Endodermal cell (in vitro differentiated cells): ENCODE measurements at regions not wholly inside any gene's neighbourhood (a gene's known extent, or its start where the extent isn't known, plus 50 kb on each side); places are given as distances from the start of the nearest gene placed in this dataset.
A peak's percentile ranks its signal among the peaks of the same experiment; 100 is the strongest.

Experiments
- DNase-seq: peaks from one replicate; pipeline ENCODE4 v3.0.0-alpha.2; 2017
- H3K27ac ChIP-seq: 2 replicates; pipeline ENCODE4 v1.5.1; 2013; ENCODE audit warnings: mild to moderate bottlenecking, low read depth, low read length, moderate library complexity
- H3K27me3 ChIP-seq: 2 replicates; pipeline ENCODE4 v1.6.1; 2013; ENCODE audit warnings: mild to moderate bottlenecking, low read length, moderate library complexity; ENCODE audit not compliant: insufficient read depth, control insufficient read depth, poor library complexity, severe bottlenecking
- H3K36me3 ChIP-seq: 2 replicates; pipeline ENCODE4 v1.7.0; 2013; ENCODE audit warnings: mild to moderate bottlenecking, low read length, moderate library complexity; ENCODE audit not compliant: control insufficient read depth, insufficient read depth
- H3K4me1 ChIP-seq: one replicate; pipeline ENCODE4 v1.7.0; 2013; ENCODE audit warnings: low read length; ENCODE audit not compliant: control insufficient read depth, insufficient read depth
- H3K4me3 ChIP-seq: 2 replicates; pipeline ENCODE4 v1.5.1; 2013; ENCODE audit warnings: mild to moderate bottlenecking, low read length, moderate library complexity
- H3K9ac ChIP-seq: 2 replicates; pipeline ENCODE4 v1.6.1; 2013; ENCODE audit warnings: mild to moderate bottlenecking, low read length, moderate library complexity; ENCODE audit not compliant: poor library complexity, severe bottlenecking; ENCODE audit errors: extremely low read depth
- H3K9me3 ChIP-seq: 2 replicates; pipeline ENCODE4 v1.6.1; 2013; ENCODE audit warnings: mild to moderate bottlenecking, low read length, moderate library complexity; ENCODE audit not compliant: control insufficient read depth
- H3K27ac Mint-ChIP-seq: 2 replicates; pipeline ENCODE4 v1.8.0; 2020; ENCODE audit warnings: mixed read lengths
- H3K27me3 Mint-ChIP-seq: 2 replicates; pipeline ENCODE4 v1.8.0; 2021; ENCODE audit warnings: mild to moderate bottlenecking, mixed read lengths; ENCODE audit not compliant: insufficient read depth
- H3K36me3 Mint-ChIP-seq: 2 replicates; pipeline ENCODE4 v1.8.0; 2020; ENCODE audit warnings: low read depth, mixed read lengths
- H3K4me1 Mint-ChIP-seq: 2 replicates; pipeline ENCODE4 v1.8.0; 2020; ENCODE audit warnings: mixed read lengths
- H3K4me3 Mint-ChIP-seq: 2 replicates; pipeline ENCODE4 v1.8.0; 2020; ENCODE audit warnings: mild to moderate bottlenecking, moderate library complexity, mixed read lengths
- H3K9me3 Mint-ChIP-seq: 2 replicates; pipeline ENCODE4 v1.8.0; 2020; ENCODE audit warnings: mild to moderate bottlenecking, mixed read lengths
- CTCF ChIP-seq: fragments of 200-600 bp; sonication (generic); conservative IDR thresholded peaks from 2 replicates; pipeline ENCODE4 v1.5.0; 2021; ENCODE audit warnings: antibody characterized with exemption, mild to moderate bottlenecking
- WGBS, 2 experiments: methylation state at CpG; one replicate each; pipeline versions ENCODE4 v1.1.5 to v1.1.7; 2013; ENCODE audit warnings: missing lambda C conversion rate in 2 of 2, mixed read lengths in 1 of 2; ENCODE audit not compliant: insufficient coverage in 1 of 2, insufficient read length in 1 of 2; 5-methylcytosine and 5-hydroxymethylcytosine counted together

- Histone ChIP-seq H3K27me3 (no peaks in the 10 kb centered on the region), H3K9ac (no peak overlapping the region), H3K9me3 (no peaks in the 10 kb centered on the region), H3K27ac (no peak overlapping the region), H3K4me1 (no peaks in the 10 kb centered on the region), H3K36me3 (no peaks in the 10 kb centered on the region), H3K4me3 (no peak overlapping the region)
- H3K9me3 Mint-ChIP-seq: no peaks in the 10 kb centered on the region
- no peak overlapping the region for H3K4me3 Mint-ChIP-seq
- no peaks in the 10 kb centered on the region for H3K36me3 Mint-ChIP-seq
- H3K27ac Mint-ChIP-seq: no peak overlapping the region
- TF ChIP-seq CTCF: no peak
- DNase-seq: no peak
- H3K27me3 Mint-ChIP-seq: peaks cover 2% of the 10 kb centered on the region
- peaks cover 15% of the 10 kb centered on the region for H3K4me1 Mint-ChIP-seq
- 94% methylated on average over 3 to 5 of the region's 5 CpGs for WGBS, 2 experiments
These were observed 212.2 kb upstream of the CST7 start for GRCh38 chr20:24736844-24737211.

GRCh38 chr20:24737212-24737850, 211.7 kb upstream of the CST7 start:
- no peak overlapping the region for H3K4me3 Mint-ChIP-seq
- Histone ChIP-seq H3K4me1 (no peaks in the 10 kb centered on the region), H3K27ac (no peak overlapping the region), H3K27me3 (no peaks in the 10 kb centered on the region), H3K4me3 (no peak overlapping the region), H3K9ac (no peak overlapping the region), H3K36me3 (no peaks in the 10 kb centered on the region), H3K9me3 (no peaks in the 10 kb centered on the region)
- no peaks in the 10 kb centered on the region for H3K36me3 Mint-ChIP-seq
- peaks cover 15% of the 10 kb centered on the region for H3K4me1 Mint-ChIP-seq
- DNase-seq: peak; percentile 69
- TF ChIP-seq CTCF: peak; percentile 27
- no peak overlapping the region for H3K27ac Mint-ChIP-seq
- 84 to 100% methylated on average over 6 to 10 of the region's 10 CpGs for WGBS, 2 experiments
- no peaks in the 10 kb centered on the region for H3K9me3 Mint-ChIP-seq
- peaks cover 2% of the 10 kb centered on the region for H3K27me3 Mint-ChIP-seq

- no peaks in the 10 kb centered on the region for H3K9me3 ChIP-seq
- no peak overlapping the region for H3K4me3 Mint-ChIP-seq
- WGBS, 2 experiments: 92 to 98% methylated on average over 7 to 9 of the region's 9 CpGs
- H3K27me3 ChIP-seq: no peaks in the 10 kb centered on the region
- H3K9ac ChIP-seq: no peak overlapping the region
- no peaks in the 10 kb centered on the region for H3K36me3 Mint-ChIP-seq
- no peak for DNase-seq
- H3K27ac ChIP-seq: no peak overlapping the region
- H3K4me3 ChIP-seq: no peak overlapping the region
- H3K27ac Mint-ChIP-seq: no peak overlapping the region
- H3K36me3 ChIP-seq: no peaks in the 10 kb centered on the region
- H3K4me1 ChIP-seq: no peaks in the 10 kb centered on the region
- no peak for TF ChIP-seq CTCF
- peaks cover 5% of the 10 kb centered on the region for H3K27me3 Mint-ChIP-seq
- H3K9me3 Mint-ChIP-seq: no peaks in the 10 kb centered on the region
- peaks cover 15% of the 10 kb centered on the region for H3K4me1 Mint-ChIP-seq
These were observed 210.9 kb upstream of the CST7 start for GRCh38 chr20:24738058-24738775.
